HCT116 (cell line): ENCODE measurements at regions not wholly inside any gene's neighbourhood (a gene's known extent, or its start where the extent isn't known, plus 50 kb on each side); places are given as distances from the start of the nearest gene placed in this dataset.

ENCODE experiments used
- ATF3 ChIP-seq: IDR thresholded peaks from 2 replicates; pipeline ENCODE4 v1.6.1; 2012
- CEBPB ChIP-seq: IDR thresholded peaks from 2 replicates; pipeline ENCODE4 v1.6.1; 2012; ENCODE audit warnings: low read depth
- CTCF ChIP-seq, 3 experiments: fragments of 200-600 bp in 1 of 3; sonication (generic) in 1 of 3; IDR thresholded peaks in 2 of 3; conservative IDR thresholded peaks in 1 of 3; 2 replicates each; pipeline ENCODE4 v1.5.1; 2012 to 2017; ENCODE audit warnings: low read depth in 2 of 3, low read length in 2 of 3, antibody characterized with exemption in 1 of 3, borderline replicate concordance in 1 of 3, control low read depth in 1 of 3, mild to moderate bottlenecking in 1 of 3, mixed read lengths in 1 of 3, mixed run types in 1 of 3, moderate library complexity in 1 of 3; ENCODE audit not compliant: insufficient read depth in 1 of 3
- EZH2 ChIP-seq: fragments of 200-600 bp; sonication (generic); IDR thresholded peaks from 2 replicates; pipeline ENCODE4 v1.6.1; 2017; ENCODE audit warnings: antibody characterized with exemption, mixed run types
- EZH2phosphoT487 ChIP-seq: fragments of 200-600 bp; IDR thresholded peaks from 2 replicates; pipeline ENCODE4 v1.6.1; 2018; ENCODE audit warnings: antibody characterized with exemption, borderline replicate concordance
- POLR2A ChIP-seq: IDR thresholded peaks from 2 replicates; pipeline ENCODE4 v1.7.0; 2011; ENCODE audit warnings: borderline replicate concordance; ENCODE audit not compliant: insufficient read depth, insufficient read length; ENCODE audit errors: extremely low read depth
- RAD21 ChIP-seq: IDR thresholded peaks from 2 replicates; pipeline ENCODE4 v1.6.1; 2012; ENCODE audit warnings: low read depth, mild to moderate bottlenecking
- SP1 ChIP-seq: IDR thresholded peaks from 2 replicates; pipeline ENCODE4 v1.6.1; 2012; ENCODE audit warnings: low read depth
- YY1 ChIP-seq: IDR thresholded peaks from 2 replicates; pipeline ENCODE4 v1.6.1; 2011; ENCODE audit warnings: low read length, low read depth, moderate library complexity, mild to moderate bottlenecking; ENCODE audit not compliant: insufficient replicate concordance; ENCODE audit errors: extremely low read depth
- ZFX ChIP-seq: fragments of 450-650 bp; IDR thresholded peaks from 2 replicates; pipeline ENCODE4 v1.6.1; 2017
- ZNF274 ChIP-seq: fragments of 200-500 bp; sonication (Bioruptor generic); IDR thresholded peaks from 2 replicates; pipeline ENCODE4 v1.6.1; 2014; ENCODE audit warnings: mild to moderate bottlenecking, low read depth, low read length, inconsistent platforms

- no peak for TF ChIP-seq CTCF (IDR thresholded peaks at IDR 0.05 in 2 of 3, conservative IDR thresholded peaks at IDR 0.05 in 1 of 3; ENCODE audit: borderline replicate concordance in 1 of 3, insufficient read depth in 1 of 3, low read depth in 2 of 3, low read length in 2 of 3)
- TF ChIP-seq EZH2phosphoT487: no peak
- TF ChIP-seq POLR2A: no peak
- no peak for TF ChIP-seq YY1
- no peak for TF ChIP-seq CEBPB
- no peak for TF ChIP-seq ZFX
- no peak for TF ChIP-seq RAD21
- no peak for TF ChIP-seq ZNF274
- no peak for TF ChIP-seq EZH2
- TF ChIP-seq SP1: no peak
- TF ChIP-seq ATF3: no peak
Observed at GRCh38 chr12:87853448-87854003, 175.7 kb downstream of the C12orf50 start.
